Neural cell (in vitro differentiated cells): ENCODE measurements at regions not wholly inside any gene's neighbourhood (a gene's known extent, or its start where the extent isn't known, plus 50 kb on each side); places are given as distances from the start of the nearest gene placed in this dataset.

ENCODE experiments used
- H2AFZ ChIP-seq: fragments of 200-600, 300-800 bp; sonication (generic), shearing (Covaris generic); 2 replicates; pipeline ENCODE4 v1.6.0; 2014; ENCODE audit warnings: low read depth, mild to moderate bottlenecking, antibody characterized with exemption, low read length, moderate library complexity
- H3F3A ChIP-seq: fragments of 200-600 bp; shearing (Covaris generic); 2 replicates; pipeline ENCODE4 v1.6.1; 2016; ENCODE audit warnings: mild to moderate bottlenecking, moderate library complexity, mixed read lengths, antibody characterized with exemption, low read length; ENCODE audit not compliant: insufficient read depth, poor library complexity, severe bottlenecking
- H3K27ac ChIP-seq: fragments of 200-600, 300-800 bp; sonication (generic), shearing (Covaris generic); 2 replicates; pipeline ENCODE4 v1.5.1; 2014; ENCODE audit warnings: mild to moderate bottlenecking, low read length, moderate library complexity
- H3K27me3 ChIP-seq: fragments of 300-800, 200-600 bp; sonication (generic), shearing (Covaris generic); 2 replicates; pipeline ENCODE4 v1.6.0; 2014; ENCODE audit warnings: mild to moderate bottlenecking, low read depth, low read length, moderate library complexity; ENCODE audit not compliant: insufficient read depth
- H3K36me3 ChIP-seq: fragments of 300-800, 200-600 bp; sonication (generic), shearing (Covaris generic); 2 replicates; pipeline ENCODE4 v1.5.1; 2014; ENCODE audit warnings: mild to moderate bottlenecking, antibody characterized with exemption, low read length, moderate library complexity; ENCODE audit not compliant: insufficient read depth
- H3K4me2 ChIP-seq: fragments of 300-800, 200-600 bp; sonication (generic), shearing (Covaris generic); 2 replicates; pipeline ENCODE4 v1.6.0; 2014; ENCODE audit warnings: mild to moderate bottlenecking, low read length
- H3K4me3 ChIP-seq: fragments of 300-800, 200-600 bp; sonication (generic), shearing (Covaris generic); 2 replicates; pipeline ENCODE4 v1.5.1; 2014; ENCODE audit warnings: mild to moderate bottlenecking, low read length, moderate library complexity
- H3K79me2 ChIP-seq: fragments of 200-600 bp; shearing (Covaris generic); replicated peaks from 2 replicates; pipeline ENCODE4 v1.6.0; 2014; ENCODE audit warnings: mild to moderate bottlenecking, low read length, moderate library complexity; ENCODE audit not compliant: insufficient read depth
- H3K9ac ChIP-seq: fragments of 300-800, 200-600 bp; sonication (generic), shearing (Covaris generic); 2 replicates; pipeline ENCODE4 v1.6.1; 2016; ENCODE audit warnings: mild to moderate bottlenecking, low read length, mixed read lengths
- H3K9me2 ChIP-seq: fragments of 200-600 bp; shearing (Covaris generic); 2 replicates; pipeline ENCODE4 v1.6.1; 2016; ENCODE audit warnings: mild to moderate bottlenecking, low read length, mixed read lengths; ENCODE audit not compliant: insufficient read depth
- H3K9me3 ChIP-seq: fragments of 200-600, 300-800 bp; sonication (generic), shearing (Covaris generic); 2 replicates; pipeline ENCODE4 v1.6.1; 2016; ENCODE audit warnings: mild to moderate bottlenecking, mixed run types, low read length, moderate library complexity, mixed read lengths
- H4K20me1 ChIP-seq: fragments of 200-600 bp; shearing (Covaris generic); 2 replicates; pipeline ENCODE4 v1.6.1; 2016; ENCODE audit warnings: mild to moderate bottlenecking, mixed run types; ENCODE audit not compliant: insufficient read depth
- CTCF ChIP-seq: fragments of 450-650 bp; IDR thresholded peaks from 2 replicates; pipeline ENCODE4 v1.5.1; 2014; ENCODE audit warnings: antibody characterized with exemption, mild to moderate bottlenecking, moderate library complexity; ENCODE audit not compliant: poor library complexity, severe bottlenecking
- EP300 ChIP-seq: fragments of 450-650 bp; conservative IDR thresholded peaks from 2 replicates; pipeline ENCODE4 v1.6.1; 2014; ENCODE audit warnings: antibody characterized with exemption, mild to moderate bottlenecking, moderate library complexity; ENCODE audit not compliant: poor library complexity, severe bottlenecking
- EZH2 ChIP-seq: fragments of 200-600, 300-800 bp; shearing (Covaris generic), sonication (generic); IDR thresholded peaks from 2 replicates; pipeline ENCODE4 v1.6.1; 2014; ENCODE audit warnings: antibody characterized with exemption, low read length, borderline replicate concordance, mild to moderate bottlenecking; ENCODE audit not compliant: insufficient read depth, poor library complexity, severe bottlenecking
- MXI1 ChIP-seq: fragments of 450-650 bp; conservative IDR thresholded peaks from 2 replicates; pipeline ENCODE4 v1.6.1; 2014; ENCODE audit warnings: antibody characterized with exemption, mild to moderate bottlenecking; ENCODE audit not compliant: poor library complexity, severe bottlenecking
- POLR2AphosphoS5 ChIP-seq: IDR thresholded peaks from 2 replicates; pipeline ENCODE4 v1.6.1; 2012
- RAD21 ChIP-seq: fragments of 450-650 bp; conservative IDR thresholded peaks from 2 replicates; pipeline ENCODE4 v1.6.1; 2014; ENCODE audit warnings: antibody characterized with exemption, mild to moderate bottlenecking, moderate library complexity
- SMC3 ChIP-seq: fragments of 450-650 bp; conservative IDR thresholded peaks from 2 replicates; pipeline ENCODE4 v1.6.1; 2014; ENCODE audit warnings: antibody characterized with exemption, mild to moderate bottlenecking, moderate library complexity; ENCODE audit not compliant: poor library complexity
- TAF1 ChIP-seq: IDR thresholded peaks from 2 replicates; pipeline ENCODE4 v1.6.1; 2012; ENCODE audit warnings: low read depth
- TF ChIP-seq, protein P1 (sequence below): IDR thresholded peaks from 2 replicates; pipeline ENCODE4 v1.6.1; 2012; ENCODE audit warnings: borderline replicate concordance

- no peaks in the 10 kb centered on the region for H3K79me2 ChIP-seq
- no peak overlapping the region for H3K27ac ChIP-seq
- no peaks in the 10 kb centered on the region for H4K20me1 ChIP-seq
- H3K36me3 ChIP-seq, result no peaks in the 10 kb centered on the region
- no peak overlapping the region for H3K9ac ChIP-seq
- no peaks in the 10 kb centered on the region for H3K27me3 ChIP-seq
- no peak overlapping the region for H3K4me3 ChIP-seq
- H3K4me2 ChIP-seq, result no peak overlapping the region
- no peaks in the 10 kb centered on the region for H3F3A ChIP-seq
- TF ChIP-seq POLR2AphosphoS5, result no peak
- TF ChIP-seq, protein P1, sequence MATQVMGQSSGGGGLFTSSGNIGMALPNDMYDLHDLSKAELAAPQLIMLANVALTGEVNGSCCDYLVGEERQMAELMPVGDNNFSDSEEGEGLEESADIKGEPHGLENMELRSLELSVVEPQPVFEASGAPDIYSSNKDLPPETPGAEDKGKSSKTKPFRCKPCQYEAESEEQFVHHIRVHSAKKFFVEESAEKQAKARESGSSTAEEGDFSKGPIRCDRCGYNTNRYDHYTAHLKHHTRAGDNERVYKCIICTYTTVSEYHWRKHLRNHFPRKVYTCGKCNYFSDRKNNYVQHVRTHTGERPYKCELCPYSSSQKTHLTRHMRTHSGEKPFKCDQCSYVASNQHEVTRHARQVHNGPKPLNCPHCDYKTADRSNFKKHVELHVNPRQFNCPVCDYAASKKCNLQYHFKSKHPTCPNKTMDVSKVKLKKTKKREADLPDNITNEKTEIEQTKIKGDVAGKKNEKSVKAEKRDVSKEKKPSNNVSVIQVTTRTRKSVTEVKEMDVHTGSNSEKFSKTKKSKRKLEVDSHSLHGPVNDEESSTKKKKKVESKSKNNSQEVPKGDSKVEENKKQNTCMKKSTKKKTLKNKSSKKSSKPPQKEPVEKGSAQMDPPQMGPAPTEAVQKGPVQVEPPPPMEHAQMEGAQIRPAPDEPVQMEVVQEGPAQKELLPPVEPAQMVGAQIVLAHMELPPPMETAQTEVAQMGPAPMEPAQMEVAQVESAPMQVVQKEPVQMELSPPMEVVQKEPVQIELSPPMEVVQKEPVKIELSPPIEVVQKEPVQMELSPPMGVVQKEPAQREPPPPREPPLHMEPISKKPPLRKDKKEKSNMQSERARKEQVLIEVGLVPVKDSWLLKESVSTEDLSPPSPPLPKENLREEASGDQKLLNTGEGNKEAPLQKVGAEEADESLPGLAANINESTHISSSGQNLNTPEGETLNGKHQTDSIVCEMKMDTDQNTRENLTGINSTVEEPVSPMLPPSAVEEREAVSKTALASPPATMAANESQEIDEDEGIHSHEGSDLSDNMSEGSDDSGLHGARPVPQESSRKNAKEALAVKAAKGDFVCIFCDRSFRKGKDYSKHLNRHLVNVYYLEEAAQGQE, result no peak
- TF ChIP-seq MXI1, result no peak
- TF ChIP-seq EZH2, result no peak
- no peak for TF ChIP-seq SMC3
- no peak for TF ChIP-seq EP300
- TF ChIP-seq TAF1, result no peak
- TF ChIP-seq CTCF, result no peak
- TF ChIP-seq RAD21, result no peak
- H3K9me2 ChIP-seq, result no peaks in the 10 kb centered on the region
- H2AFZ ChIP-seq, result no peak overlapping the region
- no peaks in the 10 kb centered on the region for H3K9me3 ChIP-seq
These were observed 161.5 kb downstream of the NUAK1 start for GRCh38 chr12:105977236-105977635.

GRCh38 chr12:105977652-105978051, 161.1 kb downstream of the NUAK1 start:
- H3K9me3 ChIP-seq, result no peaks in the 10 kb centered on the region
- H3K79me2 ChIP-seq, result no peaks in the 10 kb centered on the region
- TF ChIP-seq RAD21 (no peak), EP300 (no peak), POLR2AphosphoS5 (no peak), EZH2 (no peak), CTCF (no peak), MXI1 (no peak), TAF1 (no peak), SMC3 (no peak)
- TF ChIP-seq, protein P1, result no peak
- no peaks in the 10 kb centered on the region for H3F3A ChIP-seq
- H4K20me1 ChIP-seq, result no peaks in the 10 kb centered on the region
- no peak overlapping the region for H3K9ac ChIP-seq
- H3K27me3 ChIP-seq, result no peaks in the 10 kb centered on the region
- H3K36me3 ChIP-seq, result no peaks in the 10 kb centered on the region
- H3K4me3 ChIP-seq, result no peak overlapping the region
- no peaks in the 10 kb centered on the region for H3K9me2 ChIP-seq
- no peak overlapping the region for H3K27ac ChIP-seq
- no peak overlapping the region for H3K4me2 ChIP-seq
- no peak overlapping the region for H2AFZ ChIP-seq
